Stomach (tissue), 4 donors: ENCODE measurements at regions not wholly inside any gene's neighbourhood (a gene's known extent, or its start where the extent isn't known, plus 50 kb on each side); places are given as distances from the start of the nearest gene placed in this dataset.

Experiments used
- EP300 ChIP-seq: sonication (generic); formaldehyde crosslinking; IDR thresholded peaks from one replicate; pipeline ENCODE4 v1.6.1; 2017; ENCODE audit warnings: antibody characterized with exemption
- POLR2A ChIP-seq, 4 donors: fragments of 450-650 bp; IDR thresholded peaks; one replicate each; pipeline ENCODE4 v1.6.1; 2016; ENCODE audit warnings: antibody characterized with exemption in 4 of 4, control low read depth in 2 of 4, mild to moderate bottlenecking in 1 of 4, moderate library complexity in 1 of 4
- POLR2AphosphoS5 ChIP-seq, 3 donors: sonication (generic); formaldehyde crosslinking; IDR thresholded peaks; one replicate each; pipeline ENCODE4 v1.6.1; 2016; ENCODE audit warnings: antibody characterized with exemption in 3 of 3
- TF ChIP-seq, protein P1 (sequence below), 7 experiments: fragments of 450-650 bp in 4 of 7; fragments of 200-600 bp in 3 of 7; sonication (generic) in 3 of 7; IDR thresholded peaks; one replicate each; pipeline ENCODE4 v1.5.1; 2016 to 2019; ENCODE audit warnings: antibody characterized with exemption in 7 of 7, control low read depth in 2 of 7, mild to moderate bottlenecking in 1 of 7

DNA sequence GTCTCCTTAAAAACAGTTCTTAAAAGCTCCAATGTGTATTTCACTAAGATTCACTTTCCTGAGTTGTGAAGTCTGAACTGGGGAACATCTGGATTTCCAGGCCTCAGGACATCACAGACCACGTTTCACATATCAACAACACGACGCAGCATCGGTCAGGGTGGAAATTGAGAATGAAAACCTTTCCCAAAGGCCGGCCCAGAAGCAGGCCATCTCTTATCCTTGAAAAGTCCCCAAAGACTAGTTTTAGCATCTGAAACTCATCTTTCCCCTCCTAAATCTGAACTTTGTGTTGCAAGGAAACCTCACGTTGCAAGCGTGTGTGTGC is 96.4 kb upstream of the COL5A1 start:
- TF ChIP-seq, protein P1, sequence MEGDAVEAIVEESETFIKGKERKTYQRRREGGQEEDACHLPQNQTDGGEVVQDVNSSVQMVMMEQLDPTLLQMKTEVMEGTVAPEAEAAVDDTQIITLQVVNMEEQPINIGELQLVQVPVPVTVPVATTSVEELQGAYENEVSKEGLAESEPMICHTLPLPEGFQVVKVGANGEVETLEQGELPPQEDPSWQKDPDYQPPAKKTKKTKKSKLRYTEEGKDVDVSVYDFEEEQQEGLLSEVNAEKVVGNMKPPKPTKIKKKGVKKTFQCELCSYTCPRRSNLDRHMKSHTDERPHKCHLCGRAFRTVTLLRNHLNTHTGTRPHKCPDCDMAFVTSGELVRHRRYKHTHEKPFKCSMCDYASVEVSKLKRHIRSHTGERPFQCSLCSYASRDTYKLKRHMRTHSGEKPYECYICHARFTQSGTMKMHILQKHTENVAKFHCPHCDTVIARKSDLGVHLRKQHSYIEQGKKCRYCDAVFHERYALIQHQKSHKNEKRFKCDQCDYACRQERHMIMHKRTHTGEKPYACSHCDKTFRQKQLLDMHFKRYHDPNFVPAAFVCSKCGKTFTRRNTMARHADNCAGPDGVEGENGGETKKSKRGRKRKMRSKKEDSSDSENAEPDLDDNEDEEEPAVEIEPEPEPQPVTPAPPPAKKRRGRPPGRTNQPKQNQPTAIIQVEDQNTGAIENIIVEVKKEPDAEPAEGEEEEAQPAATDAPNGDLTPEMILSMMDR (IDR thresholded peaks at IDR 0.05): no peak
- TF ChIP-seq EP300 (no peak), POLR2AphosphoS5 (IDR thresholded peaks at IDR 0.05) (no peak), POLR2A (IDR thresholded peaks at IDR 0.05) (no peak)
